Loucy (cell line): ENCODE measurements at regions not wholly inside any gene's neighbourhood (a gene's known extent, or its start where the extent isn't known, plus 50 kb on each side); places are given as distances from the start of the nearest gene placed in this dataset.

Experiments used
- H2AFZ ChIP-seq: fragments of 200-600 bp; sonication (generic); 2 replicates; pipeline ENCODE4 v1.6.0; 2016; ENCODE audit warnings: antibody characterized with exemption, mild to moderate bottlenecking, low read length, moderate library complexity
- H3F3A ChIP-seq: fragments of 200-600 bp; 2 replicates; pipeline ENCODE4 v1.6.0; 2016; ENCODE audit warnings: antibody characterized with exemption, low read depth, mild to moderate bottlenecking
- H3K27me3 ChIP-seq: fragments of 200-600 bp; sonication (generic); 2 replicates; pipeline ENCODE4 v1.6.1; 2014; ENCODE audit warnings: low read length, mild to moderate bottlenecking; ENCODE audit not compliant: insufficient read depth, poor library complexity, severe bottlenecking
- H3K36me3 ChIP-seq: fragments of 200-600 bp; sonication (generic); 2 replicates; pipeline ENCODE4 v1.6.1; 2016; ENCODE audit warnings: low read length; ENCODE audit not compliant: insufficient read depth
- H3K4me1 ChIP-seq: fragments of 200-600 bp; sonication (generic); 2 replicates; pipeline ENCODE4 v1.5.1; 2014; ENCODE audit warnings: low read length, mild to moderate bottlenecking; ENCODE audit not compliant: insufficient read depth, poor library complexity, severe bottlenecking
- H3K4me2 ChIP-seq: fragments of 200-600 bp; sonication (generic); 2 replicates; pipeline ENCODE4 v1.6.0; 2014; ENCODE audit warnings: antibody characterized with exemption, low read length, low read depth, mild to moderate bottlenecking; ENCODE audit not compliant: poor library complexity, severe bottlenecking
- H3K4me3 ChIP-seq: fragments of 200-600 bp; sonication (generic); 2 replicates; pipeline ENCODE4 v1.5.1; 2014; ENCODE audit warnings: low read length, mild to moderate bottlenecking, mixed read lengths; ENCODE audit not compliant: poor library complexity, severe bottlenecking
- H3K79me2 ChIP-seq: fragments of 200-600 bp; sonication (generic); 2 replicates; pipeline ENCODE4 v1.6.1; 2014; ENCODE audit warnings: low read length; ENCODE audit not compliant: insufficient read depth
- H3K9ac ChIP-seq: fragments of 200-600 bp; sonication (generic); 2 replicates; pipeline ENCODE4 v1.6.0; 2014; ENCODE audit warnings: mild to moderate bottlenecking, low read depth, low read length, moderate library complexity; ENCODE audit not compliant: poor library complexity, severe bottlenecking
- H3K9me2 ChIP-seq: fragments of 200-600 bp; sonication (generic); replicated peaks from 2 replicates; pipeline ENCODE4 v1.6.1; 2016; ENCODE audit warnings: low read depth, low read length, mixed read lengths
- H3K9me3 ChIP-seq: fragments of 200-600 bp; sonication (generic); 2 replicates; pipeline ENCODE4 v1.6.1; 2014; ENCODE audit warnings: mild to moderate bottlenecking, antibody characterized with exemption, low read length, low read depth; ENCODE audit not compliant: insufficient read depth
- H4K20me1 ChIP-seq: fragments of 200-600 bp; sonication (generic); 2 replicates; pipeline ENCODE4 v1.6.0; 2014; ENCODE audit warnings: antibody characterized with exemption, low read length, mild to moderate bottlenecking; ENCODE audit not compliant: insufficient read depth, poor library complexity, severe bottlenecking
- EZH2phosphoT487 ChIP-seq: fragments of 200-600 bp; IDR thresholded peaks from 2 replicates; pipeline ENCODE4 v1.6.1; 2018; ENCODE audit warnings: antibody characterized with exemption, mild to moderate bottlenecking, moderate library complexity, borderline replicate concordance
- TF ChIP-seq, protein P1 (sequence below): fragments of 200-600 bp; sonication (generic); conservative IDR thresholded peaks from 2 replicates; pipeline ENCODE4 v1.5.1; 2014; ENCODE audit warnings: mild to moderate bottlenecking, antibody characterized with exemption, low read length

DNA sequence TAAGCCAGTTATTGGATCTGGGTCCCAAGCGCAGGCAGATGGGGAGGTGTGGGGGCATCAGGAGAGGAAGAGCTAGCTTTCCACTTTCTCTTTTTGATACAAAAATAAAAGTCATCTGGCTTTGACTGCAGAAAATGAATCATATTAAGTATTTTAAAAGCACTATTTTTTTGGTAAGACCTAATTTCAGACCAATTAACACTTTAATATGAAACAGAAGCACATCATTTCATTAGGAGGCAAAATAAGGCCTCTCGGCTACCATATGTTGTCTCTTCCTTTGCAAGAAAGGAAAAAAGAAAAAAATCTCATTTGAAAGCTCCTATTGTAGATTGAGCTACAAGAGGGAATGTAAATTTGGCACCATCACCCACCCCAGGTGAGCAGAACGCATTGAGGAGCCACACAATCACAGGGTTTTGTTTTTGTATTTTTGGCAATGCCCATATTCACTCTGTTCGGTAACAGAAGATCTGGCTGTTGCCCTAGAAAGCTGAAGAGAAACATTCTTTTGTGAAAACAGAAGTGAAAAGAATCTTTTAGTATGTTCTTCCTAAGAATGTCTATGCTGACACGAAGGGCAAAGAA, 390.7 kb upstream of the ETAA1 start:
- no peak overlapping the region for H3K4me3 ChIP-seq
- H2AFZ ChIP-seq: no peak overlapping the region
- no peak overlapping the region for H3K9ac ChIP-seq
- H4K20me1 ChIP-seq: no peaks in the 10 kb centered on the region
- H3K9me2 ChIP-seq: no peaks in the 10 kb centered on the region
- no peaks in the 10 kb centered on the region for H3K27me3 ChIP-seq
- no peak overlapping the region for H3K4me2 ChIP-seq
- no peaks in the 10 kb centered on the region for H3K4me1 ChIP-seq
- H3K36me3 ChIP-seq: no peaks in the 10 kb centered on the region
- no peaks in the 10 kb centered on the region for H3K9me3 ChIP-seq
- TF ChIP-seq EZH2phosphoT487: no peak
- TF ChIP-seq, protein P1, sequence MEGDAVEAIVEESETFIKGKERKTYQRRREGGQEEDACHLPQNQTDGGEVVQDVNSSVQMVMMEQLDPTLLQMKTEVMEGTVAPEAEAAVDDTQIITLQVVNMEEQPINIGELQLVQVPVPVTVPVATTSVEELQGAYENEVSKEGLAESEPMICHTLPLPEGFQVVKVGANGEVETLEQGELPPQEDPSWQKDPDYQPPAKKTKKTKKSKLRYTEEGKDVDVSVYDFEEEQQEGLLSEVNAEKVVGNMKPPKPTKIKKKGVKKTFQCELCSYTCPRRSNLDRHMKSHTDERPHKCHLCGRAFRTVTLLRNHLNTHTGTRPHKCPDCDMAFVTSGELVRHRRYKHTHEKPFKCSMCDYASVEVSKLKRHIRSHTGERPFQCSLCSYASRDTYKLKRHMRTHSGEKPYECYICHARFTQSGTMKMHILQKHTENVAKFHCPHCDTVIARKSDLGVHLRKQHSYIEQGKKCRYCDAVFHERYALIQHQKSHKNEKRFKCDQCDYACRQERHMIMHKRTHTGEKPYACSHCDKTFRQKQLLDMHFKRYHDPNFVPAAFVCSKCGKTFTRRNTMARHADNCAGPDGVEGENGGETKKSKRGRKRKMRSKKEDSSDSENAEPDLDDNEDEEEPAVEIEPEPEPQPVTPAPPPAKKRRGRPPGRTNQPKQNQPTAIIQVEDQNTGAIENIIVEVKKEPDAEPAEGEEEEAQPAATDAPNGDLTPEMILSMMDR: no peak
- H3F3A ChIP-seq: no peaks in the 10 kb centered on the region
- no peaks in the 10 kb centered on the region for H3K79me2 ChIP-seq

DNA sequence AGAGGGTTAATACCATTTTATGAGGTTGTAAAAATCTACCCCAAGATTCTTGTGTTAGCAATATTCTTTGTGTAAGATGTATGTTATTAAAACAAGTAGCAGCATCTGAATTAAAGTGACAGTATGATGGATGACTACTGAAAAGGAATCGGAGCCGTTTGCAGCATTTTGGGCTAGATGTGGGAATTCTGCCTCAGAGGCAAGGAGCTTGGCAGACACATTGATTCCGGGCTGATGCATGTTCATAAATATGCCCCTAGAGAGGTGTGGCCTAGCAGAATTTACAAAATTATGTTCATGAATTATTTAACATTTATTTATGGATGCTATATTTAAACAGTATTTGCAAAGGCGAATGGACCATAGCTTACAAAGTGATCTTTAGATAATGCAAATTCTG, 389.0 kb upstream of the ETAA1 start:
- Histone ChIP-seq H3K36me3 (no peaks in the 10 kb centered on the region), H4K20me1 (no peaks in the 10 kb centered on the region), H3K9ac (no peak overlapping the region), H3K4me2 (no peak overlapping the region), H3K9me2 (no peaks in the 10 kb centered on the region), H3K27me3 (no peaks in the 10 kb centered on the region), H2AFZ (no peak overlapping the region), H3K4me1 (no peaks in the 10 kb centered on the region), H3F3A (no peaks in the 10 kb centered on the region), H3K9me3 (no peaks in the 10 kb centered on the region), H3K79me2 (no peaks in the 10 kb centered on the region), H3K4me3 (no peak overlapping the region)
- no peak for TF ChIP-seq EZH2phosphoT487
- TF ChIP-seq, protein P1: no peak

DNA sequence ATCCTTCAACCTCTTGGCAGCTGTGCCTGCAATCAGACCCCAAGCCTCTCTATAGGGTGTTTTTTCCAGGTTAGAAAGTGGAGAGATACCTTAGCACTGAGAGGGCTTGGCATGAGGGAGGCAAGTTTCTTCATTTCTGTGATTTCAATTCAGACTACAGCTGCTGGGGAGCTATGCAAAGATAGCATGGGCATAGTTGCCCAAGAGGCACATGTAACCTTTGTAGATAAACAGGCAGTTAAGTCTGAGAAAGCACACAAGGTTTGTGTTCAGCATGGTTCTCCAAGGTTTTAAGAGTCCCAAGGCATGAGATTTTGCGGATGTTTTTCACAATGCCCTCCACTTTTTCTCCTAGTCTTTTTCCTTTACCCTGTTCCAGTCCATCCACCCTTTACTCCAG, 385.0 kb upstream of the ETAA1 start:
- no peak for TF ChIP-seq EZH2phosphoT487
- TF ChIP-seq, protein P1: no peak
- Histone ChIP-seq H3K4me2 (no peak overlapping the region), H3F3A (no peaks in the 10 kb centered on the region), H3K27me3 (no peaks in the 10 kb centered on the region), H3K4me1 (no peaks in the 10 kb centered on the region), H3K9ac (no peak overlapping the region), H3K9me3 (no peaks in the 10 kb centered on the region), H3K36me3 (no peaks in the 10 kb centered on the region), H4K20me1 (no peaks in the 10 kb centered on the region), H3K9me2 (no peaks in the 10 kb centered on the region), H3K79me2 (no peaks in the 10 kb centered on the region), H2AFZ (no peak overlapping the region), H3K4me3 (no peak overlapping the region)
